Adrenal gland (tissue), 9 donors: ENCODE measurements at regions not wholly inside any gene's neighbourhood (a gene's known extent, or its start where the extent isn't known, plus 50 kb on each side); places are given as distances from the start of the nearest gene placed in this dataset.
A peak's percentile ranks its signal among the peaks of the same experiment; 100 is the strongest.

Experiments
- DNase-seq, 7 donors: peaks; one replicate each; pipeline ENCODE4 v3.0.0-alpha.2; 2019 to 2020
- H3K27ac ChIP-seq, 5 donors: fragments of 200-600 bp; sonication (generic) in 4 of 5; 1 replicate in 3 of 5; 2 replicates in 2 of 5; pipeline versions ENCODE4 v1.5.1 to v1.8.0; 2016 to 2020; ENCODE audit warnings: mild to moderate bottlenecking in 1 of 5
- H3K27me3 ChIP-seq: fragments of 200-600 bp; 2 replicates; pipeline ENCODE4 v1.8.0; 2021
- H3K36me3 ChIP-seq, 2 donors: fragments of 200-600 bp; replicated peaks in 1 of 2; 1 replicate in 1 of 2; 2 replicates in 1 of 2; pipeline versions ENCODE4 v1.5.1 to v1.8.0; 2018 to 2022
- H3K4me1 ChIP-seq, 2 donors: fragments of 200-600 bp; replicated peaks in 1 of 2; 1 replicate in 1 of 2; 2 replicates in 1 of 2; pipeline versions ENCODE4 v1.5.1 to v1.8.0; 2018 to 2021
- H3K4me3 ChIP-seq, 4 donors: fragments of 200-600 bp; sonication (generic) in 3 of 4; one replicate each; pipeline ENCODE4 v1.5.1; 2016 to 2018
- H3K9me3 ChIP-seq, 3 donors: fragments of 200-600 bp; sonication (generic) in 1 of 3; replicated peaks in 1 of 3; 1 replicate in 2 of 3; 2 replicates in 1 of 3; pipeline versions ENCODE4 v1.5.1 to v1.8.0; 2016 to 2021
- POLR2A ChIP-seq, 2 donors: fragments of 450-650 bp; IDR thresholded peaks; one replicate each; pipeline ENCODE4 v1.6.1; 2017; ENCODE audit warnings: antibody characterized with exemption in 2 of 2, mild to moderate bottlenecking in 2 of 2, moderate library complexity in 1 of 2
- WGBS, 4 donors: extraction: QIAGEN DNeasy Blood & Tissue Kit in 2 of 4; methylation state at CpG; one replicate each; pipeline versions ENCODE4 v1.1.5 to v1.1.7; 2013 to 2017; 5-methylcytosine and 5-hydroxymethylcytosine counted together
- intact Hi-C, 2 donors: fragments of 100-400 bp; cut with DNase I; formaldehyde crosslinking; loops; one replicate each; pipeline versions ENCODE4 v1.14.1 to v1.15.0; 2022 to 2023
- TF ChIP-seq, protein P1 (sequence below), 6 experiments: fragments of 450-650 bp in 4 of 6; fragments of 200-600 bp in 2 of 6; sonication (generic) in 1 of 6; IDR thresholded peaks; 1 replicate in 5 of 6; 2 replicates in 1 of 6; pipeline versions ENCODE4 v1.5.1 to v1.8.0; 2016 to 2021; ENCODE audit warnings: antibody characterized with exemption in 6 of 6, mild to moderate bottlenecking in 2 of 6, moderate library complexity in 1 of 6
- donor health status: healthy with polysubstance abuse.
- donor health status: Bipolar disorder and iron deficiency.
- donor health status: DM: yes; HTN: yes; CAD: no.
- donor health status: DM: no; HTN: no; CAD: no.
- donor health status: DM: no; HTN: no; CAD: no.

DNA sequence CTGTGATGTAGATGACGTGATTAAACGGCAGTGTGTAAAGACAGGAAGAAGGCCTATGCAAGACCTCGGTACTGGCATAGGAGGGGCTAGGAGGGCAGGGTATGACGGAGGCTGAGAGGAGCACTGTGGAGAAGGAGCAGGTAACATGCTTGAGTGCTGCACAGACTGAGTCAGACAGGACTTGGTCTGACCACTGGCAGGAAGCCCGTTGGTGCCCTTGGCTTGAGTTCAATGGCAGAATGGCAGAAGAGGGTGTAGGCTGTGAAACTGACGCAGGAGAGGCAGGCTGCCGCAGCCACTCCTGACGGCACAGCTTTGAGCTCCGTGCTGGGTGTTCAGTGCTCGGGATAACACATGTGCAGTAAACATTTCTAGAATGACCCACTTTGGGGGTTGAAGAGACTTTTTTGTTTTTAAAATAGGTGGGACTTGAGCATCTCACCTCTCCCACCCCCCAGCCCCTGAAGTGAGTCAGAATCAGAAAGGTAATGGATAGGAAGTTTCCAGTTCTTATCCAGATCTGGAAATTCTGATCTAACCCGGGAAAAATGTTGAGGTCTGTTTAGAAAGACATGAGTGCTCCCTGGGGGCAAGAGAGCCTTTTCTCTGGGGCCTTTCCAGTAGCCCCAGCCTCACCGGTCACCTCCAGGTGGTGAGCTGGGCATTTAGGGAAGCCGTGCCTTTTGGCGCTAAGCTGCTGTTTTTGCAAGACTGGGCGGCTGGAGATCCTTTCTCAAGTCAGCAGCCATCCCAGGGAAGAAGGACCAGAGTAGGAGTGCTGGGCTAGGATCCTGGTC is 126.4 kb downstream of the RPLP1 start:
- Histone ChIP-seq H3K4me1 (peaks cover 0 to 6% of the 10 kb centered on the region in 2 donors), H3K27ac (no peak overlapping the region), H3K4me3 (no peak overlapping the region), H3K36me3 (no peaks in the 10 kb centered on the region), H3K9me3 (no peaks in the 10 kb centered on the region), H3K27me3 (no peaks in the 10 kb centered on the region)
- TF ChIP-seq, protein P1, sequence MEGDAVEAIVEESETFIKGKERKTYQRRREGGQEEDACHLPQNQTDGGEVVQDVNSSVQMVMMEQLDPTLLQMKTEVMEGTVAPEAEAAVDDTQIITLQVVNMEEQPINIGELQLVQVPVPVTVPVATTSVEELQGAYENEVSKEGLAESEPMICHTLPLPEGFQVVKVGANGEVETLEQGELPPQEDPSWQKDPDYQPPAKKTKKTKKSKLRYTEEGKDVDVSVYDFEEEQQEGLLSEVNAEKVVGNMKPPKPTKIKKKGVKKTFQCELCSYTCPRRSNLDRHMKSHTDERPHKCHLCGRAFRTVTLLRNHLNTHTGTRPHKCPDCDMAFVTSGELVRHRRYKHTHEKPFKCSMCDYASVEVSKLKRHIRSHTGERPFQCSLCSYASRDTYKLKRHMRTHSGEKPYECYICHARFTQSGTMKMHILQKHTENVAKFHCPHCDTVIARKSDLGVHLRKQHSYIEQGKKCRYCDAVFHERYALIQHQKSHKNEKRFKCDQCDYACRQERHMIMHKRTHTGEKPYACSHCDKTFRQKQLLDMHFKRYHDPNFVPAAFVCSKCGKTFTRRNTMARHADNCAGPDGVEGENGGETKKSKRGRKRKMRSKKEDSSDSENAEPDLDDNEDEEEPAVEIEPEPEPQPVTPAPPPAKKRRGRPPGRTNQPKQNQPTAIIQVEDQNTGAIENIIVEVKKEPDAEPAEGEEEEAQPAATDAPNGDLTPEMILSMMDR (IDR thresholded peaks at IDR 0.05) = no peak
- WGBS, 4 donors = 43 to 56% (median 51%) methylated on average over 15 of the region's 15 CpGs
- intact Hi-C loops = loop anchor here in 1 of 2 donors (10.0 kb wide), 1 partner anchor 906 kb away; no protein-coding TSS in a partner anchor
- DNase-seq = peak; percentile 88 to 92 (median 90)

DNA sequence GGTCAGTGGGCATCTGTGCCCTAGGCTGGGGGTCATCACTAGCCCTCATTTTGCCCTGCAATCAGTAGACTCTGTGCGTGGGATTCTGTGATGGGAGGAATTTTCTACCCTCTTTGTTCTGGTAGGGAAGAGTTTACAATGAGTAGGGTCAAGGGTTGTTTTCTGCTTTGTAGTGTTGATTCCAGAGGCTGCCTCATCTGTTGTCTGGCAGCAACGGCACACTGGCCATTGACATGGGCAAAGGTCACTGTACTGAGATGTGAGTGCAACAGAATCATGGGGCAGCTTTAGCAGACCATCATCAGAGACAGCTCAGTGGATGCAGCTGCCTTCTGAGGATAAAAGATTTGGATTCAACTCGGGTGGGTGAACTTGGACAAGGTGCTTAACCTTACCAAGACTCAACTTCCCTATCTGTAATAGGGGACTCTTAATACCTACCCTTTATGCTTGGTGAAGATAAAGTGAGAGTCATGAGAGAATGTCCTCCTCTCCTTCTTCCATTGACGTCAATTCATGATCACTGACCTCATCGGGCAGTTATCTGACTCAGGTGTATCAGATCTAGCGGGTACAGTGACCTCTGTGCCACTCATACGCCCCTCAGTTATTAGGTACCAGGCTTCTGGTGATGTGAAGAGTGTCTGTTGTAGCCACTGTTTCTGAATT is 127.5 kb downstream of the RPLP1 start:
- H3K27me3 ChIP-seq = no peaks in the 10 kb centered on the region
- H3K9me3 ChIP-seq = no peaks in the 10 kb centered on the region
- no peak overlapping the region for H3K4me3 ChIP-seq
- no peak for DNase-seq
- intact Hi-C loops = loop anchor here in 1 of 2 donors (10.0 kb wide), 1 partner anchor 905 kb away; no protein-coding TSS in a partner anchor
- peaks cover 0 to 6% of the 10 kb centered on the region in 2 donors for H3K4me1 ChIP-seq
- TF ChIP-seq, protein P1 (IDR thresholded peaks at IDR 0.05) = no peak
- no peak for TF ChIP-seq POLR2A (IDR thresholded peaks at IDR 0.05)
- 73 to 83% (median 79%) methylated on average over 7 of the region's 7 CpGs for WGBS, 4 donors
- H3K27ac ChIP-seq = no peak overlapping the region
- H3K36me3 ChIP-seq = no peaks in the 10 kb centered on the region

DNA sequence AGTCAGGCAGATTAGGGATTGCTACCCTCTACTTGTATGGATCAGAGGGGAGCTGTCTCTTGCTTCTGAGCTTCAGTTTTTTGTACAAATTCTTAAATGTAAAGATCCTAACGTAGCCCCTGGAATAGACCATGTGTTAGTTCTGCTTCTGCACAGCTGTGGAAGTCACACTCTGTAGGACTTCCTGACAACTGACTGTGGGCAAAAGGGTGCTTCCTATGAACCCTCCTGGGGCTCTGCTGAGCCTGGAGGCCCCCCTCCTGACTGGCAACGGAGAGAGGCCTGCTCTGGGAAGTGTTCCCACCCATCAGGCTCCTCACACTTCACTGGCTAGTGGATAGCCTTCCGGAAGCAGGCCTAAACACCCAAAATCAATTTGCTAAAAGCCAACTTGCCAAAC is 131.0 kb downstream of the RPLP1 start:
- Histone ChIP-seq H3K36me3 (no peaks in the 10 kb centered on the region), H3K9me3 (no peaks in the 10 kb centered on the region), H3K4me3 (no peak overlapping the region), H3K4me1 (peaks cover 0 to 6% of the 10 kb centered on the region in 2 donors), H3K27me3 (no peaks in the 10 kb centered on the region), H3K27ac (no peak overlapping the region)
- no peak for DNase-seq
- no peak for TF ChIP-seq POLR2A (IDR thresholded peaks at IDR 0.05)
- TF ChIP-seq, protein P1 (IDR thresholded peaks at IDR 0.05) = no peak
- intact Hi-C loops = no loop called here
- 48 to 74% (median 66%) methylated on average over 2 to 3 of the region's 3 CpGs for WGBS, 4 donors

DNA sequence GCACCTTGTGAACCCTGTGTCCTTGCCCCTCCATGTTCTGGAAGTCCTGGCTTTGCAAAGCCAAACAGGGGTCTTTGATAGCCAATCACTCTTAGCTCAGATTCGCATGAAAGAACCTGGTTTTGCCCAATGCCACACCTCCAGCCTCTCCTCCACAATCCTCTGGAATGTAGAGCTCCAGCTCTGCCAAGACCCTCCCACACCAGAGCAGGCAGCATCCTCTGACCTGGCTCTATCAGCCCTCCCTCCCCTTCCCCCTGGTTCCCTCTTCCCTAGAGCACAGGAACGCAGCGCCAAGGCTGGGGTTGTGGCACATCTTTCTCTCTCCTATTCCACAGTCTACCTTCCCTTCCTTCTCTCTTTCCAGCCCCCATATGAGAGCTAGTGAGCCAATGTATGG is 133.3 kb downstream of the RPLP1 start:
- 70 to 78% (median 72%) methylated on average over 3 of the region's 3 CpGs for WGBS, 4 donors
- DNase-seq = no peak
- Histone ChIP-seq H3K4me1 (no peaks in the 10 kb centered on the region), H3K36me3 (no peaks in the 10 kb centered on the region), H3K9me3 (no peaks in the 10 kb centered on the region), H3K4me3 (no peak overlapping the region), H3K27ac (no peak overlapping the region), H3K27me3 (no peaks in the 10 kb centered on the region)
- intact Hi-C loops = no loop called here
- no peak for TF ChIP-seq POLR2A (IDR thresholded peaks at IDR 0.05)
- TF ChIP-seq, protein P1 (IDR thresholded peaks at IDR 0.05) = no peak
